A549 (cell line): ENCODE measurements at regions not wholly inside any gene's neighbourhood (a gene's known extent, or its start where the extent isn't known, plus 50 kb on each side); places are given as distances from the start of the nearest gene placed in this dataset.

Experiments
- ATAC-seq, 2 experiments: fragments of 200-7000 bp in 1 of 2; fragments of >200 bp in 1 of 2; cut with Nextera tagmentation in 1 of 2; cut with Tn5 transposase in 1 of 2; 3 replicates each; pipeline versions ENCODE4 v1.8.0 to v1.9.1; 2018 to 2020; ENCODE audit warnings: mild to moderate bottlenecking in 1 of 2, moderate library complexity in 1 of 2
- CTCF ChIA-PET: fragments of 300-600 bp; sonication (Branson Sonifier 250); formaldehyde crosslinking; extraction: SDS; loops from one replicate; lab custom pipeline; 2021; ENCODE audit warnings: antibody characterized with exemption, inconsistent platforms; lab: Yijun Ruan, JAX
- POLR2A ChIA-PET: fragments of 350-600 bp; formaldehyde crosslinking; extraction: SDS; loops from one replicate; lab custom pipeline; 2021; ENCODE audit warnings: antibody characterized with exemption, inconsistent platforms; lab: Yijun Ruan, JAX
- DNase-seq, 2 experiments: peaks; one replicate each; pipeline versions ENCODE4 v3.0.0 to v3.0.0-alpha.2; 2011 to 2016; ENCODE audit warnings: low read depth in 1 of 2, low spot score in 1 of 2
- FAIRE-seq: peaks from 2 replicates; lab custom pipeline; 2011; peaks lifted over from hg19 to GRCh38; lab: Jason Lieb, UNC
- H3K27ac ChIP-seq, 2 experiments: fragments of >200 bp; sonication (Bioruptor Twin); formaldehyde crosslinking; 3 replicates each; pipeline ENCODE4 v1.5.1; 2016 to 2017
- H3K4me1 ChIP-seq: fragments of >200 bp; sonication (Bioruptor Twin); formaldehyde crosslinking; 3 replicates; pipeline ENCODE4 v1.6.1; 2016
- H3K4me2 ChIP-seq: fragments of >200 bp; sonication (Bioruptor Twin); formaldehyde crosslinking; 3 replicates; pipeline ENCODE4 v1.6.1; 2016
- H3K4me3 ChIP-seq: fragments of >200 bp; sonication (Bioruptor Twin); formaldehyde crosslinking; 3 replicates; pipeline ENCODE4 v1.5.1; 2016
- H3K9me3 ChIP-seq: fragments of >200 bp; sonication (Bioruptor Twin); formaldehyde crosslinking; 3 replicates; pipeline ENCODE4 v1.6.1; 2016
- CBX8 ChIP-seq: fragments of 200-600 bp; sonication (generic); IDR thresholded peaks from 2 replicates; pipeline ENCODE4 v1.6.1; 2016
- CHD2 ChIP-seq: fragments of 150-350 bp; IDR thresholded peaks from 2 replicates; pipeline ENCODE4 v1.6.1; 2014; ENCODE audit warnings: low read length; ENCODE audit not compliant: partially characterized antibody
- CTCF ChIP-seq: fragments of >200 bp; sonication (Bioruptor Twin); formaldehyde crosslinking; IDR thresholded peaks from 3 replicates; pipeline ENCODE4 v1.5.1; 2016
- EHF ChIP-seq: fragments of 250-450 bp; sonication (Bioruptor Pico); IDR thresholded peaks from 2 replicates; pipeline ENCODE4 v1.5.0; 2020; ENCODE audit warnings: mild to moderate bottlenecking
- ELK1 ChIP-seq: fragments of 150-350 bp; IDR thresholded peaks from 2 replicates; pipeline ENCODE4 v1.6.1; 2014; ENCODE audit warnings: low read depth, mild to moderate bottlenecking, low read length
- EP300 ChIP-seq, 2 experiments: fragments of >200 bp; sonication (Bioruptor Twin); formaldehyde crosslinking; IDR thresholded peaks; 2 replicates in 1 of 2; 3 replicates in 1 of 2; pipeline ENCODE4 v1.6.1; 2016 to 2017
- ESRRA ChIP-seq: fragments of 150-350 bp; IDR thresholded peaks from 2 replicates; pipeline ENCODE4 v1.6.1; 2014; ENCODE audit warnings: mild to moderate bottlenecking, low read length, borderline replicate concordance
- FOSB ChIP-seq: fragments of 250-450 bp; sonication (Bioruptor Pico); IDR thresholded peaks from 2 replicates; pipeline ENCODE4 v1.5.0; 2020; ENCODE audit warnings: mild to moderate bottlenecking, moderate library complexity
- FOXS1 ChIP-seq: fragments of 250-450 bp; sonication (Bioruptor Pico); IDR thresholded peaks from 2 replicates; pipeline ENCODE4 v1.5.0; 2020; ENCODE audit warnings: mild to moderate bottlenecking, moderate library complexity
- HOXB13 ChIP-seq: fragments of 250-450 bp; sonication (Bioruptor Pico); IDR thresholded peaks from 2 replicates; pipeline ENCODE4 v1.5.0; 2020; ENCODE audit warnings: low read depth, mild to moderate bottlenecking, moderate library complexity
- JUNB ChIP-seq: fragments of >200 bp; sonication (Bioruptor Twin); formaldehyde crosslinking; IDR thresholded peaks from 2 replicates; pipeline ENCODE4 v1.6.1; 2016
- KDM1A ChIP-seq: fragments of 200-600 bp; sonication (generic); IDR thresholded peaks from 2 replicates; pipeline ENCODE4 v1.6.1; 2016; ENCODE audit warnings: low read depth, mild to moderate bottlenecking
- MAZ ChIP-seq: fragments of 150-350 bp; IDR thresholded peaks from 2 replicates; pipeline ENCODE4 v1.6.1; 2014; ENCODE audit warnings: antibody characterized with exemption, low read depth, low read length, borderline replicate concordance
- MYC ChIP-seq: IDR thresholded peaks from 2 replicates; pipeline ENCODE4 v1.6.1; 2012; ENCODE audit warnings: mild to moderate bottlenecking, inconsistent platforms, low read length, improper control_type of control experiment, borderline replicate concordance
- NFE2L2 ChIP-seq: fragments of 150-350 bp; conservative IDR thresholded peaks from 2 replicates; pipeline ENCODE4 v1.6.1; 2014; ENCODE audit warnings: low read length
- NPAS2 ChIP-seq: fragments of 250-450 bp; sonication (Bioruptor Pico); IDR thresholded peaks from 2 replicates; pipeline ENCODE4 v1.8.0; 2022; ENCODE audit warnings: mild to moderate bottlenecking, moderate library complexity, borderline replicate concordance
- NR3C1 ChIP-seq: fragments of >200 bp; sonication (Bioruptor Twin); formaldehyde crosslinking; IDR thresholded peaks from 3 replicates; pipeline ENCODE4 v1.6.1; 2017
- POLR2A ChIP-seq: IDR thresholded peaks from 2 replicates; pipeline ENCODE4 v1.6.1; 2012; ENCODE audit warnings: mild to moderate bottlenecking, low read length
- POLR2AphosphoS2 ChIP-seq: conservative IDR thresholded peaks from 2 replicates; pipeline ENCODE4 v1.6.1; 2012; ENCODE audit warnings: low read length, improper control_type of control experiment, inconsistent platforms
- RAD21 ChIP-seq, 2 experiments: fragments of >200 bp in 1 of 2; sonication (Bioruptor Twin) in 1 of 2; formaldehyde crosslinking in 1 of 2; IDR thresholded peaks in 1 of 2; conservative IDR thresholded peaks in 1 of 2; 2 replicates in 1 of 2; 3 replicates in 1 of 2; pipeline ENCODE4 v1.6.1; 2012 to 2018; ENCODE audit warnings: inconsistent platforms in 1 of 2
- RARB ChIP-seq: fragments of 250-450 bp; sonication (Bioruptor Pico); IDR thresholded peaks from 2 replicates; pipeline ENCODE4 v1.8.0; 2021; ENCODE audit warnings: mild to moderate bottlenecking, moderate library complexity
- REST ChIP-seq: fragments of 200-600 bp; sonication (generic); IDR thresholded peaks from 2 replicates; pipeline ENCODE4 v1.6.1; 2016; ENCODE audit warnings: antibody characterized with exemption, mild to moderate bottlenecking, moderate library complexity
- RFX5 ChIP-seq: fragments of 450-650 bp; IDR thresholded peaks from 2 replicates; pipeline ENCODE4 v1.7.1; 2014; ENCODE audit warnings: antibody characterized with exemption, mild to moderate bottlenecking, moderate library complexity
- RNF2 ChIP-seq: fragments of 200-600 bp; sonication (generic); IDR thresholded peaks from 2 replicates; pipeline ENCODE4 v1.6.1; 2016; ENCODE audit warnings: low read depth, mild to moderate bottlenecking, antibody characterized with exemption, moderate library complexity, borderline replicate concordance
- WGBS: methylation state at CpG from one replicate; pipeline ENCODE4 v1.1.6; 2017; ENCODE audit errors: missing lambda C conversion rate; 5-methylcytosine and 5-hydroxymethylcytosine counted together
- TF ChIP-seq, protein P1 (sequence below): fragments of 250-450 bp; sonication (Bioruptor Pico); IDR thresholded peaks from 2 replicates; pipeline ENCODE4 v1.5.0; 2020; ENCODE audit warnings: low read depth, mild to moderate bottlenecking, moderate library complexity
- TF ChIP-seq, protein P2 (sequence below): fragments of 450-650 bp; IDR thresholded peaks from 2 replicates; pipeline ENCODE4 v1.6.1; 2014; ENCODE audit warnings: antibody characterized with exemption
- TF ChIP-seq, protein P3 (sequence below): IDR thresholded peaks from 2 replicates; pipeline ENCODE4 v1.6.1; 2012
- TF ChIP-seq, protein P4 (sequence below): IDR thresholded peaks from 2 replicates; pipeline ENCODE4 v1.6.1; 2012; ENCODE audit warnings: low read depth, borderline replicate concordance

DNA sequence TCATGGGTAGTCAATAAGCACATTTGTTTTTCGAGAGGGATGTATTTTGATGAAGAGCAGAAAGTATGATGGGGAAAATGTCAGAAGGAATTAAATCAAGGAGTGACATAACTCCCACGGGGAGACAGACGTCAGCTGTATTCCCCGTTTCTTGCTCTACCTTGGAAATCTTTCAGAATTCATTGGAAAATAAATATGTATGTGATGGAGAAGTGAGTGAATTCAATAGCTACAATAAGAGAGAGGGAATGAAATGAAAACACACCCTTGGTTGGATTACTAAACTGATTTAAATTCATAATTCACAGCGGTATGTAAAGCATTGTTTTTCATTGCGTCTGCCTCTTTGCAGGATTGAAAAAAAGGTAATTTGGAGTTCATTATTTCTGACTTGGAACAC lies 209.7 kb upstream of the KLF4 start:
- TF ChIP-seq CBX8 (no peak), FOXS1 (CRISPR knock-in tag) (no peak), RFX5 (no peak), MAZ (no peak), POLR2AphosphoS2 (no peak), ELK1 (no peak), ESRRA (no peak), FOSB (CRISPR knock-in tag) (no peak), EHF (no peak), CTCF (no peak), RNF2 (no peak), CHD2 (no peak), POLR2A (no peak), HOXB13 (CRISPR knock-in tag) (no peak), JUNB (no peak), RARB (CRISPR knock-in tag) (no peak)
- TF ChIP-seq, protein P1, sequence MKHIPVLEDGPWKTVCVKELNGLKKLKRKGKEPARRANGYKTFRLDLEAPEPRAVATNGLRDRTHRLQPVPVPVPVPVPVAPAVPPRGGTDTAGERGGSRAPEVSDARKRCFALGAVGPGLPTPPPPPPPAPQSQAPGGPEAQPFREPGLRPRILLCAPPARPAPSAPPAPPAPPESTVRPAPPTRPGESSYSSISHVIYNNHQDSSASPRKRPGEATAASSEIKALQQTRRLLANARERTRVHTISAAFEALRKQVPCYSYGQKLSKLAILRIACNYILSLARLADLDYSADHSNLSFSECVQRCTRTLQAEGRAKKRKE (CRISPR knock-in tag) = no peak
- TF ChIP-seq, protein P2, sequence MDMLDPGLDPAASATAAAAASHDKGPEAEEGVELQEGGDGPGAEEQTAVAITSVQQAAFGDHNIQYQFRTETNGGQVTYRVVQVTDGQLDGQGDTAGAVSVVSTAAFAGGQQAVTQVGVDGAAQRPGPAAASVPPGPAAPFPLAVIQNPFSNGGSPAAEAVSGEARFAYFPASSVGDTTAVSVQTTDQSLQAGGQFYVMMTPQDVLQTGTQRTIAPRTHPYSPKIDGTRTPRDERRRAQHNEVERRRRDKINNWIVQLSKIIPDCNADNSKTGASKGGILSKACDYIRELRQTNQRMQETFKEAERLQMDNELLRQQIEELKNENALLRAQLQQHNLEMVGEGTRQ = no peak
- TF ChIP-seq, protein P3, sequence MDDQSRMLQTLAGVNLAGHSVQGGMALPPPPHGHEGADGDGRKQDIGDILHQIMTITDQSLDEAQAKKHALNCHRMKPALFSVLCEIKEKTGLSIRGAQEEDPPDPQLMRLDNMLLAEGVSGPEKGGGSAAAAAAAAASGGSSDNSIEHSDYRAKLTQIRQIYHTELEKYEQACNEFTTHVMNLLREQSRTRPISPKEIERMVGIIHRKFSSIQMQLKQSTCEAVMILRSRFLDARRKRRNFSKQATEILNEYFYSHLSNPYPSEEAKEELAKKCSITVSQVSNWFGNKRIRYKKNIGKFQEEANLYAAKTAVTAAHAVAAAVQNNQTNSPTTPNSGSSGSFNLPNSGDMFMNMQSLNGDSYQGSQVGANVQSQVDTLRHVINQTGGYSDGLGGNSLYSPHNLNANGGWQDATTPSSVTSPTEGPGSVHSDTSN = no peak
- Histone ChIP-seq H3K4me1 (no peaks in the 10 kb centered on the region), H3K4me3 (no peak overlapping the region), H3K4me2 (no peak overlapping the region), H3K27ac (no peak overlapping the region), H3K9me3 (no peaks in the 10 kb centered on the region)
- 65% methylated on average over 6 of the region's 6 CpGs for whole genome bisulfite sequencing
- FAIRE-seq (no peak), ATAC-seq (no peak), DNase-seq (no peak)
- POLR2A ChIA-PET = no interaction called here
- CTCF ChIA-PET = interaction anchor here (0.7 kb wide), 1 partner anchor 431 kb away, joined by 3 read pairs; no protein-coding TSS in a partner anchor

GRCh38 chr9:107698779-107699178 lies 209.2 kb upstream of the KLF4 start:
- 49% methylated on average over 4 of the region's 4 CpGs for WGBS
- no peak for DNase-seq
- FAIRE-seq = no peak
- Histone ChIP-seq H3K4me3 (no peak overlapping the region), H3K27ac (no peak overlapping the region), H3K4me1 (no peaks in the 10 kb centered on the region), H3K4me2 (no peak overlapping the region), H3K9me3 (no peaks in the 10 kb centered on the region)
- CTCF ChIA-PET = interaction anchor here (0.7 to 0.8 kb wide), 2 partner anchors 9 to 431 kb away, joined by 3 read pairs; no protein-coding TSS in a partner anchor
- POLR2A ChIA-PET = no interaction called here
- ATAC-seq = no peak
- TF ChIP-seq NFE2L2 = no peak
- TF ChIP-seq KDM1A = no peak
- TF ChIP-seq NPAS2 (CRISPR knock-in tag) = no peak
- no peak for TF ChIP-seq NR3C1
- no peak for TF ChIP-seq FOXS1 (CRISPR knock-in tag)
- TF ChIP-seq REST = no peak
- TF ChIP-seq ELK1 = no peak
- TF ChIP-seq RNF2 = no peak
- no peak for TF ChIP-seq MYC
- TF ChIP-seq RAD21 (conservative IDR thresholded peaks at IDR 0.05 in 1 of 2, IDR thresholded peaks at IDR 0.05 in 1 of 2) = no peak
- TF ChIP-seq, protein P4, sequence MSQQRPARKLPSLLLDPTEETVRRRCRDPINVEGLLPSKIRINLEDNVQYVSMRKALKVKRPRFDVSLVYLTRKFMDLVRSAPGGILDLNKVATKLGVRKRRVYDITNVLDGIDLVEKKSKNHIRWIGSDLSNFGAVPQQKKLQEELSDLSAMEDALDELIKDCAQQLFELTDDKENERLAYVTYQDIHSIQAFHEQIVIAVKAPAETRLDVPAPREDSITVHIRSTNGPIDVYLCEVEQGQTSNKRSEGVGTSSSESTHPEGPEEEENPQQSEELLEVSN = no peak
- no peak for TF ChIP-seq EP300 (IDR thresholded peaks at IDR 0.05)
